K562 (cell line): ENCODE measurements at regions not wholly inside any gene's neighbourhood (a gene's known extent, or its start where the extent isn't known, plus 50 kb on each side); places are given as distances from the start of the nearest gene placed in this dataset.

ENCODE experiments used
- ATAC-seq: fragments of 200-7000 bp; cut with Tn5 transposase; 3 replicates; pipeline ENCODE4 v1.9.1; 2020; ENCODE audit warnings: moderate library complexity
- BruUV-seq: library from RNA; stranded (reverse); fragments of 400-500 nt; replicated peaks from 2 replicates; lab custom pipeline; 2021; lab: Mats Ljungman, UMichigan
- CTCF ChIA-PET: fragments of 300-600 bp; formaldehyde crosslinking; extraction: SDS; loops from one replicate; lab custom pipeline; 2021; ENCODE audit warnings: low intra/inter-chr PET ratio; lab: Yijun Ruan, JAX
- POLR2A ChIA-PET: fragments of 300-600, 350-650 bp; sonication (Branson Sonifier 250); formaldehyde crosslinking; extraction: SDS; loops from one replicate; lab custom pipeline; 2021; ENCODE audit warnings: antibody characterized with exemption, inconsistent platforms; lab: Yijun Ruan, JAX
- DNase-seq, 4 experiments: peaks; one replicate each; pipeline versions ENCODE4 v3.0.0 to v3.0.0-alpha.2; 2011 to 2018; ENCODE audit warnings: low spot score in 3 of 4, mixed read lengths in 3 of 4; ENCODE audit errors: extremely low read depth in 1 of 4
- FAIRE-seq: peaks from 2 replicates; lab custom pipeline; 2011; peaks lifted over from hg19 to GRCh38; lab: Jason Lieb, UNC
- H2AFZ ChIP-seq: 2 replicates; pipeline ENCODE4 v1.6.0; 2011; ENCODE audit warnings: low read depth, low read length, control low read depth, inconsistent platforms
- H3K27ac ChIP-seq: fragments of 200-600 bp; 3 replicates; pipeline ENCODE4 v1.8.0; 2011; ENCODE audit warnings: low read depth, mild to moderate bottlenecking, control low read depth, inconsistent platforms, low read length, moderate library complexity, mixed read lengths; ENCODE audit errors: extremely low read depth
- H3K27me3 ChIP-seq, 2 experiments: fragments of 300-600 bp in 1 of 2; 2 replicates in 1 of 2; 3 replicates in 1 of 2; pipeline versions ENCODE4 v1.6.0 to v1.8.0; 2011; ENCODE audit warnings: inconsistent platforms in 2 of 2, low read length in 2 of 2, mild to moderate bottlenecking in 1 of 2, mixed read lengths in 1 of 2, moderate library complexity in 1 of 2; ENCODE audit not compliant: control insufficient read depth in 2 of 2, insufficient read depth in 2 of 2
- H3K36me3 ChIP-seq: fragments of 300-600 bp; 3 replicates; pipeline ENCODE4 v1.8.0; 2011; ENCODE audit warnings: mild to moderate bottlenecking, low read length, inconsistent platforms; ENCODE audit not compliant: control insufficient read depth, insufficient read depth
- H3K4me1 ChIP-seq, 2 experiments: fragments of 200-600 bp in 1 of 2; replicated peaks in 1 of 2; 2 replicates in 1 of 2; 3 replicates in 1 of 2; pipeline versions ENCODE4 v1.5.1 to v1.8.0; 2011; ENCODE audit warnings: inconsistent platforms in 2 of 2, low read length in 2 of 2, mild to moderate bottlenecking in 1 of 2, mixed read lengths in 1 of 2, moderate library complexity in 1 of 2; ENCODE audit not compliant: control insufficient read depth in 2 of 2, insufficient read depth in 2 of 2
- H3K4me2 ChIP-seq: 2 replicates; pipeline ENCODE4 v1.6.1; 2011; ENCODE audit warnings: low read length, control low read depth, inconsistent platforms, mixed read lengths; ENCODE audit not compliant: insufficient read depth
- H3K4me3 ChIP-seq: fragments of 200-600 bp; sonication (generic), shearing (Covaris generic); 2 replicates; pipeline ENCODE4 v1.5.1; 2016; ENCODE audit warnings: control low read depth, inconsistent platforms
- H3K79me2 ChIP-seq: fragments of 200-600 bp; 3 replicates; pipeline ENCODE4 v1.8.0; 2011; ENCODE audit warnings: low read length, inconsistent platforms; ENCODE audit not compliant: control insufficient read depth, insufficient read depth
- H3K9ac ChIP-seq, 2 experiments: 2 replicates each; pipeline versions ENCODE4 v1.6.0 to v1.6.1; 2011; ENCODE audit warnings: low read depth in 2 of 2, low read length in 2 of 2, control low read depth in 1 of 2, inconsistent platforms in 1 of 2, mild to moderate bottlenecking in 1 of 2, mixed read lengths in 1 of 2; ENCODE audit not compliant: insufficient read depth in 1 of 2
- H3K9me1 ChIP-seq: one replicate; pipeline ENCODE4 v1.6.0; 2011; ENCODE audit warnings: inconsistent platforms, mild to moderate bottlenecking, low read length, moderate library complexity; ENCODE audit not compliant: control insufficient read depth, insufficient read depth
- H3K9me3 ChIP-seq: replicated peaks from 2 replicates; pipeline ENCODE4 v1.5.1; 2011; ENCODE audit warnings: low read depth, low read length, inconsistent platforms; ENCODE audit not compliant: control insufficient read depth, insufficient read depth
- H4K20me1 ChIP-seq: replicated peaks from 2 replicates; pipeline ENCODE4 v1.6.1; 2011; ENCODE audit warnings: low read length, inconsistent platforms, mixed read lengths; ENCODE audit not compliant: control insufficient read depth, insufficient read depth
- CBX1 ChIP-seq: sonication (generic); IDR thresholded peaks from 2 replicates; pipeline ENCODE4 v1.6.1; 2016; ENCODE audit warnings: antibody characterized with exemption, low read depth, mild to moderate bottlenecking
- HIVEP1 ChIP-seq: fragments of 250-450 bp; sonication (Bioruptor Pico); IDR thresholded peaks from 2 replicates; pipeline ENCODE4 v1.4.0; 2020; ENCODE audit warnings: mild to moderate bottlenecking
- MAZ ChIP-seq, 2 experiments: fragments of 450-650 bp in 1 of 2; sonication (generic) in 1 of 2; formaldehyde crosslinking; IDR thresholded peaks in 1 of 2; conservative IDR thresholded peaks in 1 of 2; 2 replicates each; pipeline versions ENCODE4 v1.4.0 to v1.5.0; 2020; ENCODE audit warnings: mild to moderate bottlenecking in 1 of 2, missing genetic modification reagents in 1 of 2
- ZNF134 ChIP-seq: fragments of 250-450 bp; sonication (Bioruptor Pico); conservative IDR thresholded peaks from 2 replicates; pipeline ENCODE4 v1.4.0; 2020
- ZNF24 ChIP-seq: fragments of 450-650 bp; IDR thresholded peaks from 2 replicates; pipeline ENCODE4 v1.6.1; 2016
- WGBS: fragments of 100-300 bp; shearing (Covaris generic); methylation state at CpG from one replicate; pipeline ENCODE4 v1.1.6; 2016; ENCODE audit warnings: low coverage, mixed read lengths; ENCODE audit not compliant: insufficient coverage; ENCODE audit errors: missing lambda C conversion rate; 5-methylcytosine and 5-hydroxymethylcytosine counted together
- in situ Hi-C: fragments of 300-500 bp; cut with MboI; formaldehyde crosslinking; loops from 4 replicates; pipeline ENCODE4 v1.15.0; 2018; ENCODE audit warnings: inconsistent platforms, mixed read lengths
- intact Hi-C: fragments of 100-400 bp; cut with micrococcal nuclease; formaldehyde crosslinking; loops from 2 replicates; pipeline ENCODE4 v1.14.2; 2022
- TF ChIP-seq, protein P1 (sequence below), 3 experiments: IDR thresholded peaks in 2 of 3; conservative IDR thresholded peaks in 1 of 3; 2 replicates each; pipeline ENCODE4 v1.5.1; 2011 to 2012; ENCODE audit warnings: low read length in 3 of 3, mild to moderate bottlenecking in 3 of 3, control low read depth in 2 of 3, improper control_type of control experiment in 1 of 3, inconsistent platforms in 1 of 3, low read depth in 1 of 3, mixed read lengths in 1 of 3, moderate library complexity in 1 of 3; ENCODE audit not compliant: insufficient read depth in 2 of 3

GRCh38 chr11:89625171-89625570, 84.9 kb upstream of the TRIM77 start:
- no peak overlapping the region for H3K27ac ChIP-seq
- in situ Hi-C loops, result no loop called here
- no peaks in the 10 kb centered on the region for H3K4me1 ChIP-seq
- H3K4me3 ChIP-seq, result no peak overlapping the region
- no peaks in the 10 kb centered on the region for H3K36me3 ChIP-seq
- FAIRE-seq, result no peak
- no peaks in the 10 kb centered on the region for H4K20me1 ChIP-seq
- TF ChIP-seq ZNF24, result no peak
- TF ChIP-seq HIVEP1 (CRISPR knock-in tag), result no peak
- TF ChIP-seq MAZ (CRISPR knock-in tag; conservative IDR thresholded peaks at IDR 0.05 in 1 of 2, IDR thresholded peaks at IDR 0.05 in 1 of 2), result no peak
- TF ChIP-seq CBX1, result no peak
- TF ChIP-seq, protein P1, sequence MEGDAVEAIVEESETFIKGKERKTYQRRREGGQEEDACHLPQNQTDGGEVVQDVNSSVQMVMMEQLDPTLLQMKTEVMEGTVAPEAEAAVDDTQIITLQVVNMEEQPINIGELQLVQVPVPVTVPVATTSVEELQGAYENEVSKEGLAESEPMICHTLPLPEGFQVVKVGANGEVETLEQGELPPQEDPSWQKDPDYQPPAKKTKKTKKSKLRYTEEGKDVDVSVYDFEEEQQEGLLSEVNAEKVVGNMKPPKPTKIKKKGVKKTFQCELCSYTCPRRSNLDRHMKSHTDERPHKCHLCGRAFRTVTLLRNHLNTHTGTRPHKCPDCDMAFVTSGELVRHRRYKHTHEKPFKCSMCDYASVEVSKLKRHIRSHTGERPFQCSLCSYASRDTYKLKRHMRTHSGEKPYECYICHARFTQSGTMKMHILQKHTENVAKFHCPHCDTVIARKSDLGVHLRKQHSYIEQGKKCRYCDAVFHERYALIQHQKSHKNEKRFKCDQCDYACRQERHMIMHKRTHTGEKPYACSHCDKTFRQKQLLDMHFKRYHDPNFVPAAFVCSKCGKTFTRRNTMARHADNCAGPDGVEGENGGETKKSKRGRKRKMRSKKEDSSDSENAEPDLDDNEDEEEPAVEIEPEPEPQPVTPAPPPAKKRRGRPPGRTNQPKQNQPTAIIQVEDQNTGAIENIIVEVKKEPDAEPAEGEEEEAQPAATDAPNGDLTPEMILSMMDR (IDR thresholded peaks at IDR 0.05 in 2 of 3, conservative IDR thresholded peaks at IDR 0.05 in 1 of 3; ENCODE audit: insufficient read depth in 2 of 3, low read depth in 1 of 3, low read length in 3 of 3), result peak in 1 of 3 experiments; percentile 9; a peak in 1 of 6 replicates
- TF ChIP-seq ZNF134 (CRISPR knock-in tag), result no peak
- TF ChIP-seq, all 486 proteins: peak for 1
- H3K9me3 ChIP-seq, result no peaks in the 10 kb centered on the region; the same call in 1 of the 2 replicates
- H3K9me1 ChIP-seq, result no peaks in the 10 kb centered on the region
- DNase-seq, result peak in 2 of 4 experiments; percentile 0 to 1
- WGBS, result 7% methylated on average over 6 of the region's 6 CpGs
- no peak overlapping the region for H3K4me2 ChIP-seq
- CTCF ChIA-PET, result no interaction called here
- H3K79me2 ChIP-seq, result no peaks in the 10 kb centered on the region
- H3K9ac ChIP-seq, result no peak overlapping the region
- no peak for ATAC-seq
- no peaks in the 10 kb centered on the region for H3K27me3 ChIP-seq
- no TSS peak for BruUV-seq
- no peak overlapping the region for H2AFZ ChIP-seq
- intact Hi-C loops, result no loop called here
- POLR2A ChIA-PET, result no interaction called here
